Adrenal gland (tissue), 9 donors: ENCODE measurements at regions not wholly inside any gene's neighbourhood (a gene's known extent, or its start where the extent isn't known, plus 50 kb on each side); places are given as distances from the start of the nearest gene placed in this dataset.

Source experiments
- DNase-seq, 7 donors: peaks; one replicate each; pipeline ENCODE4 v3.0.0-alpha.2; 2019 to 2020
- H3K27ac ChIP-seq, 5 donors: fragments of 200-600 bp; sonication (generic) in 4 of 5; 1 replicate in 3 of 5; 2 replicates in 2 of 5; pipeline versions ENCODE4 v1.5.1 to v1.8.0; 2016 to 2020; ENCODE audit warnings: mild to moderate bottlenecking in 1 of 5
- H3K27me3 ChIP-seq: fragments of 200-600 bp; 2 replicates; pipeline ENCODE4 v1.8.0; 2021
- H3K36me3 ChIP-seq, 2 donors: fragments of 200-600 bp; replicated peaks in 1 of 2; 1 replicate in 1 of 2; 2 replicates in 1 of 2; pipeline versions ENCODE4 v1.5.1 to v1.8.0; 2018 to 2022
- H3K4me1 ChIP-seq, 2 donors: fragments of 200-600 bp; replicated peaks in 1 of 2; 1 replicate in 1 of 2; 2 replicates in 1 of 2; pipeline versions ENCODE4 v1.5.1 to v1.8.0; 2018 to 2021
- H3K4me3 ChIP-seq, 4 donors: fragments of 200-600 bp; sonication (generic) in 3 of 4; one replicate each; pipeline ENCODE4 v1.5.1; 2016 to 2018
- H3K9me3 ChIP-seq, 3 donors: fragments of 200-600 bp; sonication (generic) in 1 of 3; replicated peaks in 1 of 3; 1 replicate in 2 of 3; 2 replicates in 1 of 3; pipeline versions ENCODE4 v1.5.1 to v1.8.0; 2016 to 2021
- CTCF ChIP-seq, 6 experiments: fragments of 450-650 bp in 4 of 6; fragments of 200-600 bp in 2 of 6; sonication (generic) in 1 of 6; IDR thresholded peaks; 1 replicate in 5 of 6; 2 replicates in 1 of 6; pipeline versions ENCODE4 v1.5.1 to v1.8.0; 2016 to 2021; ENCODE audit warnings: antibody characterized with exemption in 6 of 6, mild to moderate bottlenecking in 2 of 6, moderate library complexity in 1 of 6
- POLR2A ChIP-seq, 2 donors: fragments of 450-650 bp; IDR thresholded peaks; one replicate each; pipeline ENCODE4 v1.6.1; 2017; ENCODE audit warnings: antibody characterized with exemption in 2 of 2, mild to moderate bottlenecking in 2 of 2, moderate library complexity in 1 of 2
- WGBS, 4 donors: extraction: QIAGEN DNeasy Blood & Tissue Kit in 2 of 4; methylation state at CpG; one replicate each; pipeline versions ENCODE4 v1.1.5 to v1.1.7; 2013 to 2017; 5-methylcytosine and 5-hydroxymethylcytosine counted together
- intact Hi-C, 2 donors: fragments of 100-400 bp; cut with DNase I; formaldehyde crosslinking; loops; one replicate each; pipeline versions ENCODE4 v1.14.1 to v1.15.0; 2022 to 2023
- donor health status: healthy with polysubstance abuse.
- donor health status: Bipolar disorder and iron deficiency.
- donor health status: DM: yes; HTN: yes; CAD: no.
- donor health status: DM: no; HTN: no; CAD: no.
- donor health status: DM: no; HTN: no; CAD: no.

GRCh38 chr18:5606951-5607350 lies 63.2 kb upstream of the EPB41L3 start:
- Histone ChIP-seq H3K4me1 (no peaks in the 10 kb centered on the region), H3K27ac (no peak overlapping the region), H3K9me3 (no peaks in the 10 kb centered on the region), H3K36me3 (no peaks in the 10 kb centered on the region), H3K27me3 (no peaks in the 10 kb centered on the region), H3K4me3 (no peak overlapping the region)
- no peak for DNase-seq
- no peak for TF ChIP-seq CTCF (IDR thresholded peaks at IDR 0.05)
- no peak for TF ChIP-seq POLR2A (IDR thresholded peaks at IDR 0.05)
- 83 to 87% (median 85%) methylated on average over 6 of the region's 6 CpGs for WGBS, 4 donors
- intact Hi-C loops: no loop called here

- Histone ChIP-seq H3K9me3 (no peaks in the 10 kb centered on the region), H3K4me1 (peaks cover 0 to 14% of the 10 kb centered on the region in 2 donors), H3K27ac (no peak overlapping the region), H3K4me3 (no peak overlapping the region), H3K27me3 (no peaks in the 10 kb centered on the region), H3K36me3 (no peaks in the 10 kb centered on the region)
- intact Hi-C loops: no loop called here
- TF ChIP-seq POLR2A (IDR thresholded peaks at IDR 0.05): no peak
- TF ChIP-seq CTCF (IDR thresholded peaks at IDR 0.05): no peak
- DNase-seq: no peak
- WGBS, 4 donors: 69 to 92% (median 76%) methylated on average over 2 of the region's 2 CpGs
Observed at GRCh38 chr18:5604778-5605177, 61.0 kb upstream of the EPB41L3 start.

- no peak for DNase-seq
- no peak for TF ChIP-seq POLR2A (IDR thresholded peaks at IDR 0.05)
- TF ChIP-seq CTCF (IDR thresholded peaks at IDR 0.05): no peak
- peaks cover 0 to 14% of the 10 kb centered on the region in 2 donors for H3K4me1 ChIP-seq
- H3K27me3 ChIP-seq: no peaks in the 10 kb centered on the region
- WGBS, 4 donors: 73 to 84% (median 74%) methylated on average over 6 of the region's 6 CpGs
- no peaks in the 10 kb centered on the region for H3K36me3 ChIP-seq
- no peak overlapping the region for H3K27ac ChIP-seq
- H3K9me3 ChIP-seq: no peaks in the 10 kb centered on the region
- intact Hi-C loops: no loop called here
- no peak overlapping the region for H3K4me3 ChIP-seq
Observed at GRCh38 chr18:5603153-5603552, 59.4 kb upstream of the EPB41L3 start.

- H3K27ac ChIP-seq: no peak overlapping the region
- WGBS, 4 donors: 39 to 55% (median 48%) methylated on average over 2 of the region's 2 CpGs
- intact Hi-C loops: no loop called here
Observed at GRCh38 chr18:5601188-5601624, 57.4 kb upstream of the EPB41L3 start.

More at GRCh38 chr18:5601188-5601624, 57.4 kb upstream of the EPB41L3 start:
- no peak for DNase-seq
- Histone ChIP-seq H3K36me3 (no peaks in the 10 kb centered on the region), H3K27me3 (no peaks in the 10 kb centered on the region), H3K4me1 (peaks cover 0 to 14% of the 10 kb centered on the region in 2 donors), H3K9me3 (no peaks in the 10 kb centered on the region), H3K4me3 (no peak overlapping the region)
- TF ChIP-seq POLR2A (IDR thresholded peaks at IDR 0.05): no peak
- no peak for TF ChIP-seq CTCF (IDR thresholded peaks at IDR 0.05)
